GM12872 (cell line): ENCODE measurements at regions not wholly inside any gene's neighbourhood (a gene's known extent, or its start where the extent isn't known, plus 50 kb on each side); places are given as distances from the start of the nearest gene placed in this dataset.

ENCODE experiments used
- CTCF ChIP-seq: IDR thresholded peaks from 3 replicates; pipeline ENCODE4 v1.5.1; 2011; ENCODE audit warnings: low read depth, mild to moderate bottlenecking, low read length, moderate library complexity; ENCODE audit not compliant: insufficient read depth

- peak; percentile 60 for TF ChIP-seq CTCF
Observed at GRCh38 chr12:115752913-115753726, 524.4 kb downstream of the MED13L start.

DNA sequence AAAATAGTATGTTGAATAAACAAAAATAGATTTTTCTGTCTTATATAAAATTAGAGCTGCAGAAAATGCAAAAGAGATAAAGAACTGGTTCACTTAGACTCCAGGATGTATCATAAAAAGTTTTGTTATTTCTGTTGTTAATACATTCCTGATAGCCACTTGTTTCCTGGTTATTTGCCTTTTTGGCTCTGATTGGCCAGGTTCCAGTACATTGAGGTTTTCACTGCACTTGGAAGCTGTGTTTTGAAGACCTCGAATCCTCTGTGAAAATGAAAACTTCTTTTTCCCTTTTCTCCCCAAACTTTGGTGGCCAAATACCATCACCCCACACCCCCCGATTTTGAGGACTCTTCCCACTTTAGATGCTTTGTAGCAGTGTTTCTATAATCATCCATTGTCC is 525.3 kb downstream of the MED13L start:
- no peak for TF ChIP-seq CTCF

DNA sequence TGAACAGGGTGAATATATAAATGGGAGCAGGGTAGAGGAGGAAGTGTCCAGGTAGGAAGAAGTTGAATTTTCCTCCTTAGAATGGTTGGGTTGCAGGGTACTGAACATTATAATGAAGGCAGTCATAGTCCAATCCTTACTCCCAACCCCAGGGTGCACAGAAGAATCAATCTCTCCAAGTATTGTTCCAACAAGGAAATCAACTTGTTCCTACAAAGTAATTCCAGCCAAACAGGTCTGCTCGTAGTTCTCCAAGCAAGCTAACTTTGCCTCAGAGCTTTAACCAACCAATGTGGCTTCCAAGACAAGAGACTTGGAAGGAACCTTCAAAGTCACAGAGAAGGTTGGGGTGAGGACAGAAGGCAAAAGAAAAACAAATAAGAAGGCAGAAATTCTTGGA is 527.2 kb downstream of the MED13L start:
- no peak for TF ChIP-seq CTCF

DNA sequence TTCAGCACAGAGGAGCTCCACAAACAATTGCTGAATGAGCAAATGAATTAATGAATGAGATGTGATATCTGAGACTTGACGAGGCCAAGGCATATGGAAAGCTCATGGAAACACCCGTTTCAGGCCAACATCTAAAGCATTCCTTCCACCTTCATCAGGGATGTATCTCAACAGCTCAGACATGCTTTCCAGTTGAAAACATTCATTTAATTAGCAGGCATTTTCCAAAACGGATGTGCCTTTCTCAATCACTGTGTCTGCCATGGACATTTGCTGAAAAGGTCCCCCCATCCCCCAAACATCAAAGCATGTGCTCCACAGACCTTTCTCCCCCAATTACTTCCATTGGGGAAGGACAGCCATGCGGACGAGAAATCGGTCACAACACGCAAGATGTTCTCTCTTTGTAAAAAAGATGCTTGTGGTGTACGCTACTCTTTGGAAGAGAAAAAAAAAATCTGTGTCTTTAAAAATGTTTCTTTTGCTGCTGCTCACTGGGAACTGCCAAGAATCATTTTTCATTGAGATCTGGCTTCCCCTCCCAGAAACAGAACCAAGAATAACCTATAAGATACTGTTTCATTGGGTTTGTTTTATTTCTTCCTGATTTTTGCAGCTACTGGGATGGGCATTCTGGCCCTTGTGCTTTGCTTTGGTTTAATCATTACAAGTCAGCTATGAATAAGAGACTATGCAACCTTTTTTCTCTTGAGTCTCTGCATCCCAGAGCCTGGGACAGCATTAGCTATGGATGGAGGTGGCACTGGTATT is 528.2 kb downstream of the MED13L start:
- no peak for TF ChIP-seq CTCF

- no peak for TF ChIP-seq CTCF
Observed at GRCh38 chr12:115740586-115741155, 536.8 kb downstream of the MED13L start.

DNA sequence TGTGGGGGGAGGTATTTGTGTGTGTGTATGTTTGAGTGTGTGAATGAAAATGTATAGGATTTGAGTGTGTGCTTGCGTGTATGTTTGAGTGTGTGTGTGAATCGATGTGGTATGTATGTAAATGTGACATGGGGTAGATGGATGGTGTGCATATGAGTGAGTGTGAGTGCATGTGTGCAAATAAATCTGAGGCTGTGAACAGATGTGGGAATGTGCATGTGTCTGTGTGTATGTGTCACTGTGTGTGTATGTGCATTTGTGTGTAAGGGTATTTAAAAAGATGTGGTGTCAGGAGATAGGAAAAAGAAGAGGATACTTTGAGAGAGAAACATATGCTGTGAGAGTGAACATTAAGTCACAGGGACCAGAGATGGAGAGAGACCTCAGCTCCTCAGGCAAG is 539.6 kb downstream of the MED13L start:
- TF ChIP-seq CTCF = no peak

GRCh38 chr12:115736360-115736759 is 541.1 kb downstream of the MED13L start:
- no peak for TF ChIP-seq CTCF
